ENCODE measurements at regions not wholly inside any gene's neighbourhood (a gene's known extent, or its start where the extent isn't known, plus 50 kb on each side); places are given as distances from the start of the nearest gene placed in this dataset.

DNA sequence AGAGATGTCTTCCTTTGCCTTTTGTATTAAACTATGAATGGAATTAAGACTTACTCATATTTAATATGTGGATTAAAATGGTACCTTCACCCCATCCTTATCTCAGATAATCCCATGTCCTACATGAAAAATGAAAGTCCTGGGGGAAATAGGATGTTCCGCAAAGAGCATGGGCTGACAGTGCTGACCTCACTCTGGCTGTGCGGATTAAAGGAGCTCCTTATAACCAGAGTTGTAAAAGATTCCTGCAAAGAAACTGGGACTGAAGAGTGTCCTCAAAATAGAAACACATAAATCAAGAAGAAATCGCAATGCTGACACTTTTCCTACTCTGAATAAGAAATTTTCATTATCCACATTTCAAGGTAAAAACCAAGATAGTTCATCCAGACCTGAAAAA lies 384.5 kb downstream of the LIG4 start:
- TF ChIP-seq, protein P1, sequence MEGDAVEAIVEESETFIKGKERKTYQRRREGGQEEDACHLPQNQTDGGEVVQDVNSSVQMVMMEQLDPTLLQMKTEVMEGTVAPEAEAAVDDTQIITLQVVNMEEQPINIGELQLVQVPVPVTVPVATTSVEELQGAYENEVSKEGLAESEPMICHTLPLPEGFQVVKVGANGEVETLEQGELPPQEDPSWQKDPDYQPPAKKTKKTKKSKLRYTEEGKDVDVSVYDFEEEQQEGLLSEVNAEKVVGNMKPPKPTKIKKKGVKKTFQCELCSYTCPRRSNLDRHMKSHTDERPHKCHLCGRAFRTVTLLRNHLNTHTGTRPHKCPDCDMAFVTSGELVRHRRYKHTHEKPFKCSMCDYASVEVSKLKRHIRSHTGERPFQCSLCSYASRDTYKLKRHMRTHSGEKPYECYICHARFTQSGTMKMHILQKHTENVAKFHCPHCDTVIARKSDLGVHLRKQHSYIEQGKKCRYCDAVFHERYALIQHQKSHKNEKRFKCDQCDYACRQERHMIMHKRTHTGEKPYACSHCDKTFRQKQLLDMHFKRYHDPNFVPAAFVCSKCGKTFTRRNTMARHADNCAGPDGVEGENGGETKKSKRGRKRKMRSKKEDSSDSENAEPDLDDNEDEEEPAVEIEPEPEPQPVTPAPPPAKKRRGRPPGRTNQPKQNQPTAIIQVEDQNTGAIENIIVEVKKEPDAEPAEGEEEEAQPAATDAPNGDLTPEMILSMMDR (IDR thresholded peaks at IDR 0.05): no peak
- TF ChIP-seq POLR2A (IDR thresholded peaks at IDR 0.05) (no peak), POLR2AphosphoS5 (IDR thresholded peaks at IDR 0.05) (no peak), EP300 (IDR thresholded peaks at IDR 0.05) (no peak)
